ENCODE measurements at regions not wholly inside any gene's neighbourhood (a gene's known extent, or its start where the extent isn't known, plus 50 kb on each side); places are given as distances from the start of the nearest gene placed in this dataset.

GRCh38 chr10:78162853-78163252, 129.2 kb downstream of the RPS24 start:
- no peak for DNase-seq (ENCODE audit: low read depth in 2 of 2)

DNA sequence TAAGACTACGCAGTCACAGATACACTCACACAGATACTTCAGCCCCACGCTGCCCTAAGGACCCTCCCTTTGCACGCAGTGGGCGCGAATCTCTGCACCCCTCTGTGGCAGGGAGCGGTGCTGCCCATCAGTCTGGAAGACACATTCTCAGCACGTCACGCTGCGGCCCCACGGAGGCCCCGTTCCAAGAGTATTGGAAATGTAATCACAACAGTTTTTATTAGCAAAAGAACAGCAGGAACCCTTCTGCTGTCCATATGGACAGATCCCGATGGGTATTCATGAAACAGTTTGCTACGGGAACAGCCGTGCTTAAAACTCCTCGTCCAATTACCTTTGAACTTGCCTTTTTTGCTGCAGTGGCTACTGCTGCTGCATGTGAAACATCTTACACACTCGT, 131.0 kb downstream of the RPS24 start:
- DNase-seq (ENCODE audit: low read depth in 2 of 2), result no peak

DNA sequence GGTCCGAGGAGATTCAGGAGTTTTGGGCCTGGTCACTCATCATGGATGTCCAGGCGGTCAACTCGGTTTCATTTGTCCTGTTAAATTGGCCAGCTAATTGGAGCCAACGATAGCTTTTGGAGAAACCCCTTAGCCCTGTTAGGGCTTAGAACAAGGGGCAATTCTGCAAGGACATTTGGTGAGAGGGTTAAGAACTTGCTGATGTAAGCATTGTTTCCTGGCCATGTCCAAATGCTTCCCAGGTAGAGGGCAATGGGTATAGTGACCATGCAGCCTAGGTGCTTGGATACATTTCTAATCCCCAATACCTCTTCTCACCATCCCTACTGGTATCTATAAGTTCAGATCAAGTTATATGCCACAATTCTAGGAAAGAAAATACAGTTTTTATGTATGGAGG, 131.5 kb downstream of the RPS24 start:
- no peak for DNase-seq (ENCODE audit: low read depth in 2 of 2)

GRCh38 chr10:78165617-78166016, 132.0 kb downstream of the RPS24 start:
- DNase-seq (ENCODE audit: low read depth in 2 of 2), result no peak

DNA sequence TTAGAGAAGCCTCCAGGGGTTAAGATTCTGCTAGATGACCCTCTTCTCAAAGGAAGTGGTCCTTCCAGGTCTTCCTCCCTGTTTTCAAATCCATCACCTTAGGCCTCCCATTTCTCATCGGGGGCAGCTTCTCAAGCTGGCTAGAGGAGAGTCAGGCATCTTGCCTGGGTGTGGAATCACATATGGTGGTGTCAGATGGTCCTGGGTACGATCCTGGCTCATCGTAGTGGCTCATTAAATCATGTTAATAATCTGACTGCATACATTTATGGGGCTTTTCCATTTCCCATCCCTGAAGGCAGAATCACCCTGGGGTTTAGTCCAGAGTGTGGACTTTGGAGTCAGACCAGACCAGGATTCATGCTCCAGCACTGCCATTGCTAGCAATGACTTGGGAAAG, 132.6 kb downstream of the RPS24 start:
- no peak for DNase-seq (ENCODE audit: low read depth in 2 of 2)

DNA sequence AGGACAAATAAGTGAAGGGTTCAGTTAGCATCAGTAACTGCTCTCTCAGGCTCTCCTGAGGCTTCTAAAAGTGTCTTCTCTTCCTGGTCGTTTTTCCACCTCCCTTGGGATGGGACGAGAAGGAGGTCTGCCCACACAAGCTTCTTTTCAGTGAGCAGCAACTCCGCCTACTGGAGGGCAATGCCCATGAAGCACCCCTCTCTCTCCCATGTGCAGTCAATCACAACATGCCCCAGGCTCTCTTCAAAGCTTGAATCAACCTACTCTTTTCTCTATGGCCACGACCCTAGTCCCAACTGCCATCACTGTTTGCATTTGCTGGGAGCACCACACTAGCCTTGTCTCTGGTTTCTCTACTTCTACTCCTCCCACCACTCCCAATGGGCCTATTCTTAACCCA, 135.6 kb downstream of the RPS24 start:
- DNase-seq (ENCODE audit: low read depth in 2 of 2), result no peak

GRCh38 chr10:78170026-78170475, 136.4 kb downstream of the RPS24 start:
- DNase-seq (ENCODE audit: low read depth in 2 of 2), result no peak

DNA sequence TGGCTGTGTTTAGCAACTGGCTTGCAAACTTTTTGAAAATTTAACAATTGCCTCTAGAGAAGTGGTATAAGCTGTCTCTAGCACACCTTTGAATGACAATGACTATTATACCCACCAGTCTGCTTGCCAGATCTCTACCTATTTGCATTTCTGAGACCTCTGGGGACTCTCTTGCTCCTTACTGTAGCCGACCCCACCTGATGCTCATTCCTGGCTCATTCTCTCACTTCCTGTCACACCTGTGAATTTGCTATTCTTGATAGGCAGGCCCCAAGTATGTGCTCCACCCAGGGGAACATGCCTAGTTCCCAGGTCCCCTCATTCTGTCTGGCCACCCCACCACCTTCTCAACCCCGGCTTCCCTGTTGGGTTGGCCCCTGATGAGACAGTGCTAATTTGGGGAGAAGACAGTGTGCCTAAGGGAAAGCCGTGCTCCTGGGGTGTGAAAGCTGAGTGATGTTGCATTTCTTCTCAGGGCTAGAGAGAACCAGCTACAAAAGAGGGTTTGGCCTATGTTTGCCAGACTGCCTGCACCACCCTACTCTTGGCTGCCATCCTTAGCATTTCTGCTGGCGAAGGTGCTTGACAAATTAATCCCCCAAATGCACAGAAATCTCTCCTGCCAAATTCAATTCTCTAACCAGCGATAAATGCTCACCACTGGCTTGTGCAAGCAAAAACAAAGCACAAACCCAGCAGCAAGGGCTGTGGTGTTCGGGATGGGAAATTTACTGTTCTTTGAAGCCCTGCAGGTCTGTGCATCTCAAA, 138.2 kb downstream of the RPS24 start:
- DNase-seq (ENCODE audit: low read depth in 2 of 2), result no peak

DNA sequence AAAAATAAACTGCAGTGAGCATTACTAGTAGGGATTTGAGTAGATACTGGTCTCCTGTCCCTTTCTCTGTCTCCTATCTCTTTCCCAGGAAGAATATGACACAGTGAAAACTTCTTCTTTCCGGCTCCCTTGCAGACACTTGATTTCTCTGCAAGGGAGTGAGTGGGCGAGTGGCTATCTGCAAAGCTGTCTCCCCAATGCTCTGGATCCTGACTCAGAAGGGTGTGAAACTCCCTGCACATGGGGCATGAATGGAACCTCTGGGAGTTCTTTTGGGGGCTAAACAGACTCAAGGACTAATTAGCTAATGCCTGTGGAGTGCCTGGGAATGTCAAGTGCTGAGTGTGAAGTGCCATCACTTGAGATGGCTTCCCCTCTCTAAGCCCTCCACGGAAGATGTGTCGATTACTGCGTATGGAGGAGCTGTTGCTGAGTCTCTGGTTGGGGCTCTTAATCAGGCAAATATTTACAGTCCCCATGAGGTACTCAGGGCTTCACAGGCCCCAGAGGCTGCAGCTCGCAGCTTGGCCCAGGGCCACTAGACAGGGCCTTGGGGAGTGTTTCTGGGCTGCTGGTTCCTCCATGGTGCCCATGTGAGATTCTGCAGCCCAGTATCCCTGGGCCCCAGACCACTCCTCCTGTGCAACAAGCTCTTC, 139.8 kb downstream of the RPS24 start:
- DNase-seq (ENCODE audit: low read depth in 2 of 2), result no peak

GRCh38 chr10:78175444-78176015, 141.9 kb downstream of the RPS24 start:
- DNase-seq (ENCODE audit: low read depth in 2 of 2), result no peak

GRCh38 chr10:78176320-78177317, 143.0 kb downstream of the RPS24 start:
- no peak for DNase-seq (ENCODE audit: low read depth in 2 of 2)

DNA sequence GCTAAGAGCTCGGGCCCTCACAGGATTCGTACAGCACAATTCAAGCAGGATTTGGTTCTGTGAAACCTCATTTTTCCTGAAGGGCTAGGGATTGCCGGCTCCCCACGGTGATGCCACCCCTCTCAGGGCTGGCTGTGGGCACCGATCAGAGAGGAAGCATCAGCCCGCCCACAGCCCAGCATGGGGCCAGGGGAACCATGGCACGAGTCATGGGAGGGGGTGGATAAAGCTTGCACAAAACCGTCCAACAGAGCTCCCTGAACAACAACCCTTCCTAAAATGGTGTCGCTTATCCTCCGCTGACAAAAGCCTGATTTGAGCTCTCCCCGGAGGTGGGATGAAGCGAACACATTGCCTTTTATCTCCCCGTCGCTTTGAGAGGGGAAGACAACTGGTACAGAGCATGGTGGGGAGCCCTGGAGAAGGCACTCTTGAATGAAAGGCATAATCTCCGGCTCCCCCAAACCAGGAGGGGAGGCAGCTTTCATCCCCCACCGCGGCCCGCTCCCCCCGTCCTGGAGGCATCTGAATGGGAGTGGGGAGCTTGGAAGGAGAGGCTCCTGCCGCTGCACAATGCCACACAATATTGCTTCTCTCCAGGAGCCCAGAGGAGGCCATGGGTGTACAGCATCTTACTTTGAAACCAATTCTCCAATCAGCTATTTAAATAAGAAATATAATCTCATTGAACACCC, 144.0 kb downstream of the RPS24 start:
- DNase-seq (ENCODE audit: low read depth in 2 of 2), result no peak

GRCh38 chr10:78178397-78178796, 144.7 kb downstream of the RPS24 start:
- DNase-seq (ENCODE audit: low read depth in 2 of 2), result no peak

DNA sequence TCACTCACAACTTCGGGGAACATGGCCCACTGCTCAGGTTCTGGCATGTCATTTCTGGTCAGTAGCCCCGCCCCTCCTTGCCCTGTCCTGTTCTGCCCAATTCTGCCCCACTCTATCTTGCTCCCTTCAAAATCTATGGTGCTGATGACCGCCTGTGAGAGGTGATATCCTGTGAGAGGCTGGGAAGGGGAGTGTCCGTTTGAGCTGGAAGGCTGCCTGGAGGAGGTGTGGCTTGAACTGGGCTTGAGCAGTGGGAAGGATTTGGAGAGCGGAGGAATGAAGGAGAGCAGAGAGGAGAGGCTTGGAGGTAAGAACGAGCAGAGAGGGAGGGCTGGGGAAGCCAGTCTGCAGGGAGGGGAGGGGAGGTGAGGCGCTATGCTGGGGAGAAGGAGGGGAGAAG, 145.3 kb downstream of the RPS24 start:
- DNase-seq (ENCODE audit: low read depth in 2 of 2), result no peak

- DNase-seq (ENCODE audit: low read depth in 2 of 2), result no peak
Observed at GRCh38 chr10:78179886-78180705, 146.4 kb downstream of the RPS24 start.

DNA sequence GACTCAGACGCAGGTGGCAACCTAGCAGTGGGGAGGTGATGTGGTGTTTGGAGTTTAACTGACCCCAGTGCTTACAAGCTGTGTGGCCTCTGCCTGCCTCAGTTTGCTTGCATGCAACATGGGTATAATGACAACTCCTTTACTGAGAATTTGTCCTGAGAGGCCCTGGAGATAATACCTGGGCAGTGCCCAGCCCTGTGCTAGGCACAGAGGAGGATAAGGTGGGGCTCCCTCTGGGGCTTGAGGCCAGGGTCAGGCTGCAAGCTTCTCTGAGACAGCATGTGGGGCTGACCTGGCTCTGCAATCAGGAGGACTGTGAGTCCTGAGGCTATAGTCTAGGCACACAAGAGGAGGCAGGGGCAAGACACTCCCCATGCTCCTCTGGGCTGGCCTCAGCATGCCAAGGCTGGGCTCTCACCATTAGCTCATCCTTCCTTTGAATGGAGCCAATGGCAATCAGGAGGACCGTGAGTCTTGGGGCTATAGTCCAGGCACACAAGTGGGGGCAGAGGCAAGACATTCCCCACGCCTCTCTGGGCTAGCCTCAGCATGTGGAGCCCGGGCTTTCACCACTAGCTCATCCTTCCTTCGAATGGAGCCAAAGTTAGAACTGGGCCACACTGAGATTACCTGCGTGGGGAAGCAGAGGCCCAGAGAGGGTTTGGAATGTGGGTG, 147.9 kb downstream of the RPS24 start:
- no peak for DNase-seq (ENCODE audit: low read depth in 2 of 2)

- no peak for DNase-seq (ENCODE audit: low read depth in 2 of 2)
Observed at GRCh38 chr10:78182841-78183240, 149.2 kb downstream of the RPS24 start.

GRCh38 chr10:78184851-78185692, 151.4 kb downstream of the RPS24 start:
- no peak for DNase-seq (ENCODE audit: low read depth in 2 of 2)

GRCh38 chr10:78185693-78186055, 152.0 kb downstream of the RPS24 start:
- no peak for DNase-seq (ENCODE audit: low read depth in 2 of 2)

Measured in stimulated activated CD8-positive, alpha-beta memory T cell treated with anti-CD3 and anti-CD28 coated beads, Interleukin-2, amount 100 ng/mL, for 1 hour (primary cell).